Thyroid gland (tissue), 4 donors: ENCODE measurements at regions not wholly inside any gene's neighbourhood (a gene's known extent, or its start where the extent isn't known, plus 50 kb on each side); places are given as distances from the start of the nearest gene placed in this dataset.

ENCODE experiments used
- POLR2A ChIP-seq, 2 donors: fragments of 450-650 bp; IDR thresholded peaks; one replicate each; pipeline ENCODE4 v1.6.1; 2017; ENCODE audit warnings: antibody characterized with exemption in 2 of 2, mild to moderate bottlenecking in 2 of 2, moderate library complexity in 1 of 2
- TF ChIP-seq, protein P1 (sequence below), 6 experiments: fragments of 200-600 bp in 3 of 6; fragments of 450-650 bp in 3 of 6; sonication (generic) in 3 of 6; IDR thresholded peaks; one replicate each; pipeline ENCODE4 v1.5.1; 2016 to 2019; ENCODE audit warnings: antibody characterized with exemption in 6 of 6, mild to moderate bottlenecking in 2 of 6, inconsistent platforms in 1 of 6, moderate library complexity in 1 of 6

DNA sequence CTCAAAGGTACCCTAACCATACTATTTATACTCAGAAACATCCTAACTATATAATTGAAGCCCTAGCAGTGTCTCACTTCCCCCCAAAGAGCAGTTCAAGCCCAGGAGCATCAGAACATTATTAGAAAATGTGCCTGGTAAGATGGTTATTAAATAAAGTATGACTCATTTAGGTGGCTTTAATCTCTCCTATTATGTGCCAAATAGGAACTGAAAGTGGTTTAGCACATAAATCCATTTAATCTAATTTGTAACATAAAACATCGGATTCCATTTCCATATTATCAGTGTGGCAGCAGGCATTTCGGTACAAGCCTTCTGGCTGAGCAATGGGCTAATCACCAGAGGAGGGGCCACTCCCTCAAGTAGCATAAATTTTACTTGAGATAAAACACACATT, 395.2 kb upstream of the TMTC1 start:
- TF ChIP-seq, protein P1, sequence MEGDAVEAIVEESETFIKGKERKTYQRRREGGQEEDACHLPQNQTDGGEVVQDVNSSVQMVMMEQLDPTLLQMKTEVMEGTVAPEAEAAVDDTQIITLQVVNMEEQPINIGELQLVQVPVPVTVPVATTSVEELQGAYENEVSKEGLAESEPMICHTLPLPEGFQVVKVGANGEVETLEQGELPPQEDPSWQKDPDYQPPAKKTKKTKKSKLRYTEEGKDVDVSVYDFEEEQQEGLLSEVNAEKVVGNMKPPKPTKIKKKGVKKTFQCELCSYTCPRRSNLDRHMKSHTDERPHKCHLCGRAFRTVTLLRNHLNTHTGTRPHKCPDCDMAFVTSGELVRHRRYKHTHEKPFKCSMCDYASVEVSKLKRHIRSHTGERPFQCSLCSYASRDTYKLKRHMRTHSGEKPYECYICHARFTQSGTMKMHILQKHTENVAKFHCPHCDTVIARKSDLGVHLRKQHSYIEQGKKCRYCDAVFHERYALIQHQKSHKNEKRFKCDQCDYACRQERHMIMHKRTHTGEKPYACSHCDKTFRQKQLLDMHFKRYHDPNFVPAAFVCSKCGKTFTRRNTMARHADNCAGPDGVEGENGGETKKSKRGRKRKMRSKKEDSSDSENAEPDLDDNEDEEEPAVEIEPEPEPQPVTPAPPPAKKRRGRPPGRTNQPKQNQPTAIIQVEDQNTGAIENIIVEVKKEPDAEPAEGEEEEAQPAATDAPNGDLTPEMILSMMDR (IDR thresholded peaks at IDR 0.05), result no peak
- TF ChIP-seq POLR2A (IDR thresholded peaks at IDR 0.05), result no peak
